ENCODE measurements at regions not wholly inside any gene's neighbourhood (a gene's known extent, or its start where the extent isn't known, plus 50 kb on each side); places are given as distances from the start of the nearest gene placed in this dataset.

DNA sequence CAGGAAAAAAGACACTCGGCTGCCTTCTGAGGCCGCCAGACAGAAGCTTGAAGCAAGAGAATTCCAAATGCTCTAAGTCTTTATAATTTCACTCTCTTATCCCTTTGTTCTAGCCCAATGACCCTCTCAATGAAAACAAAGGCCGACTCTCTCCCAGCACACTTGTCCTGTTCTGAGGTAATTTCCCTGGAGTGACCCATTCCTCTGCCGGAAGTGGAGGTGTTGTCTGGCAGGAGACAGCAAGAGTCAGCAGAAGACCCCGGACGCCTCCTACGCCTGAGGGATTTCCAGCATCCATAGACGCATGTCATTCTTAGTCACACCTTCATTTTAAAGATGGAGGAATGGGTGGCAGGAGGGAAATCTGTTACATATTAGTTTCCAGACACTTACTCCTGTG lies 110.3 kb downstream of the SOD2 start:
- no peaks in the 10 kb centered on the region for H3K9me3 ChIP-seq (ENCODE audit: low read depth)
- DNase-seq (ENCODE audit: low read depth in 1 of 2, low spot score in 1 of 2): no peak
- H3K36me3 ChIP-seq: no peaks in the 10 kb centered on the region
- H3K4me1 ChIP-seq (ENCODE audit: low read depth): no peaks in the 10 kb centered on the region
- no peak overlapping the region for H3K27ac ChIP-seq
- no peak overlapping the region for H3K4me3 ChIP-seq
- H3K27me3 ChIP-seq: no peaks in the 10 kb centered on the region
- TF ChIP-seq, protein P1, sequence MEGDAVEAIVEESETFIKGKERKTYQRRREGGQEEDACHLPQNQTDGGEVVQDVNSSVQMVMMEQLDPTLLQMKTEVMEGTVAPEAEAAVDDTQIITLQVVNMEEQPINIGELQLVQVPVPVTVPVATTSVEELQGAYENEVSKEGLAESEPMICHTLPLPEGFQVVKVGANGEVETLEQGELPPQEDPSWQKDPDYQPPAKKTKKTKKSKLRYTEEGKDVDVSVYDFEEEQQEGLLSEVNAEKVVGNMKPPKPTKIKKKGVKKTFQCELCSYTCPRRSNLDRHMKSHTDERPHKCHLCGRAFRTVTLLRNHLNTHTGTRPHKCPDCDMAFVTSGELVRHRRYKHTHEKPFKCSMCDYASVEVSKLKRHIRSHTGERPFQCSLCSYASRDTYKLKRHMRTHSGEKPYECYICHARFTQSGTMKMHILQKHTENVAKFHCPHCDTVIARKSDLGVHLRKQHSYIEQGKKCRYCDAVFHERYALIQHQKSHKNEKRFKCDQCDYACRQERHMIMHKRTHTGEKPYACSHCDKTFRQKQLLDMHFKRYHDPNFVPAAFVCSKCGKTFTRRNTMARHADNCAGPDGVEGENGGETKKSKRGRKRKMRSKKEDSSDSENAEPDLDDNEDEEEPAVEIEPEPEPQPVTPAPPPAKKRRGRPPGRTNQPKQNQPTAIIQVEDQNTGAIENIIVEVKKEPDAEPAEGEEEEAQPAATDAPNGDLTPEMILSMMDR (IDR thresholded peaks at IDR 0.05; ENCODE audit: low read depth, low read length): no peak

DNA sequence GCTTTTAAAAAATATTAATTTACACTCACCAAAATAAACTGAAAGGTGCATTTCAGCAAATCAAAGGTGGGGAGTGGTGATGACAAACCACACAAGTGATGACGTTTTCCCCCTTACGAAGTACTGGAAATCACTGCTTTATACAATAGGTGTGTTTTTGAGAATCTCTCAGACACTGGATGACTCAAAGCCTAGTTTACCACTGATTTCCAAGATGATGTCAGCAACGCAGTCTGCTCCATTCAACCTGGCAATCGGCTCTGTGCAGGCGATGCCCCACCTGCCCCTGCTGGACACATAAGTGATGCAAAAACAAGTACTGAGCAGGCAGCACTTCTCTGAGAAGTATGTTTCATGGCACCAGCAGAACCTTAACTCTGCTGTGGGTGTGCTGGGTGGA lies 114.4 kb downstream of the SOD2 start:
- Histone ChIP-seq H3K4me3 (no peak overlapping the region), H3K27me3 (no peaks in the 10 kb centered on the region), H3K36me3 (no peaks in the 10 kb centered on the region), H3K4me1 (ENCODE audit: low read depth) (no peaks in the 10 kb centered on the region), H3K9me3 (ENCODE audit: low read depth) (no peaks in the 10 kb centered on the region), H3K27ac (no peak overlapping the region)
- DNase-seq (ENCODE audit: low read depth in 1 of 2, low spot score in 1 of 2): no peak
- TF ChIP-seq, protein P1 (IDR thresholded peaks at IDR 0.05; ENCODE audit: low read depth, low read length): no peak

DNA sequence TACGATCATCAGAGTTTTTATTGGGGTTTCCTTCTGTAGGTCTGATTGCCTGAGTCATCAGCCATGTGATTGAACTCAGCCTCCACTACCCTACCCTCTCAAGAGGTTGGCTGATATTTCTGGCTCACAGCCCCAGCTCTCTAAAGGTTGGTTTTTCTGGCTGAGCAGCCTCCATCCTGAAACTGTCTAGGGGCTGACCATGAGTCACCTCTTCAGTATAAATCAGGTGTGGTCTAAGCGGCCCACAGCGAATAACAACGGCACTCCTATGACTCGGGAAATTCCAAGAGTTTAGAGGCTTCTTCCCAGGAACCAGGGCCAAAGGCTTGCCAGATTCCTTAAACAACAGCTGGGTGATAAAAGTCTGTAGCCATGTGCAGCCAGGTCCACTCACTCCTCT lies 115.5 kb downstream of the SOD2 start:
- Histone ChIP-seq H3K9me3 (ENCODE audit: low read depth) (no peaks in the 10 kb centered on the region), H3K36me3 (no peaks in the 10 kb centered on the region), H3K27ac (no peak overlapping the region), H3K4me3 (no peak overlapping the region), H3K4me1 (ENCODE audit: low read depth) (no peaks in the 10 kb centered on the region), H3K27me3 (no peaks in the 10 kb centered on the region)
- TF ChIP-seq, protein P1 (IDR thresholded peaks at IDR 0.05; ENCODE audit: low read depth, low read length): no peak
- DNase-seq (ENCODE audit: low read depth in 1 of 2, low spot score in 1 of 2): no peak

DNA sequence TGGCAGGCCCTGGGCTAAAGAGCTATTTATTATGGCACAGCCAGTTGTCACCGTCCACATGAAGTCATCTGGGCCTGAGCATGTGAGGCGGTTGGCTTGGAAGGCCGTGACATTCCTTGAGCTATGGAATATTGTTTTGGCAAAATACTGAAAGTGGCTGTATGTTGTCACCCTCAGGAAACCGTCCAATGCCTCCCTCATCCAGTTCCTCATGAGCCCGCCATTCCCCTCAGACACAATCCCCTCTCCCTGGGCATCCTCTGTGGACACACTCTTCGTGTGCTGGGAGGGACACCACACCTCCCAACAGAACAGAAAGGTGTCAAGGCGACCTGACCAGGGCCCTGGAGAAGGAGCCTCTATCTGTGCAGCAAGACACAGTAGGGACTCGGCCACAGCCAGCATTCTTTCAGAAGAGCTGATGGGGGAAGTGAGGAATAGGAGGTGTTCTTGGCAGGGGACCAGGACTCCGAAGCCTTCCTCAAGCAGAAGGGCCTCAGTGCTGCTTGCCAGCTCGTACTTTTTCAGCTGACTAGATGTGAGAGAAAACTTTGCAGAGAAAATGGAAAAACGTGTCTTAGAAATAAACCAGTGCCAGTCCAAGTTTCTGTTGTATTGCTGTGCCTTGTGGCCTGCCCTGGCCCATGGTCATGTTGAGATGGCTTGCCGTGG lies 120.5 kb downstream of the SOD2 start:
- no peak overlapping the region for H3K4me3 ChIP-seq
- no peaks in the 10 kb centered on the region for H3K4me1 ChIP-seq (ENCODE audit: low read depth)
- H3K27me3 ChIP-seq: no peaks in the 10 kb centered on the region
- DNase-seq (ENCODE audit: low read depth in 1 of 2, low spot score in 1 of 2): peak in 1 of 2 donors; percentile 17
- H3K27ac ChIP-seq: no peak overlapping the region
- no peaks in the 10 kb centered on the region for H3K36me3 ChIP-seq
- TF ChIP-seq, protein P1 (IDR thresholded peaks at IDR 0.05; ENCODE audit: low read depth, low read length): no peak
- no peaks in the 10 kb centered on the region for H3K9me3 ChIP-seq (ENCODE audit: low read depth)

DNA sequence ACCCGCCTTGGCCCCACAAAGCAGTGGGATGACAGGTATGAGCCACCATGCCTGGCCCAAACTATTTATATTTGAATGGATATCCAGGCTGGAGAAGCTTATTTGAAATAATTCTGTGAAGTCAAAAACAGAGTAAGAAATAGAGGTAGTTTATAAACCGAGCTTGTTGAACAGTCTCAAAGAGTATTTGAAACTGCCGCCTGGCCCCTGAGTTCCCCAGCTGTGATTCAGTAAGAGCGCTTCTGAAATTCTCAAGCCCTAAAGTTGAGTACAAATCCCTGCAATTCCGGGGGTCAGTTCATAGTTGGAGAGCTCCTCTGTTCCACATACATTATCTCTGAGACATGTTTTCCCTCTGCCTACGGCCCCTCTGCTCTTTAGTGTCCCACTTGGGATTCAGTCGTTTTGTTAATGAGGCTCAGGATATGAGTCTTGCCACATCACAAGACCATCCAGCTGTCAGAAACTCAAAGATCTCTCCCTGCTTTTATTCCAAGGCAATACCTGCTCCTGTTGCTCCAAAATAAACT lies 127.8 kb downstream of the SOD2 start:
- no peak overlapping the region for H3K4me3 ChIP-seq
- peak in 1 of 2 donors; percentile 0 for DNase-seq (ENCODE audit: low read depth in 1 of 2, low spot score in 1 of 2)
- H3K9me3 ChIP-seq (ENCODE audit: low read depth): no peaks in the 10 kb centered on the region
- TF ChIP-seq, protein P1 (IDR thresholded peaks at IDR 0.05; ENCODE audit: low read depth, low read length): no peak
- no peaks in the 10 kb centered on the region for H3K36me3 ChIP-seq
- H3K4me1 ChIP-seq (ENCODE audit: low read depth): no peaks in the 10 kb centered on the region
- no peaks in the 10 kb centered on the region for H3K27me3 ChIP-seq
- H3K27ac ChIP-seq: no peak overlapping the region
